Gastroesophageal sphincter (tissue), 3 donors: ENCODE measurements at regions not wholly inside any gene's neighbourhood (a gene's known extent, or its start where the extent isn't known, plus 50 kb on each side); places are given as distances from the start of the nearest gene placed in this dataset.

Experiments used
- CTCF ChIP-seq, 4 experiments: fragments of 200-600 bp in 2 of 4; fragments of 450-650 bp in 2 of 4; sonication (generic) in 1 of 4; IDR thresholded peaks; one replicate each; pipeline ENCODE4 v1.5.1; 2017 to 2019; ENCODE audit warnings: antibody characterized with exemption in 4 of 4, mild to moderate bottlenecking in 2 of 4, moderate library complexity in 2 of 4
- EP300 ChIP-seq: sonication (generic); formaldehyde crosslinking; IDR thresholded peaks from one replicate; pipeline ENCODE4 v1.6.1; 2017; ENCODE audit warnings: antibody characterized with exemption, mild to moderate bottlenecking
- POLR2A ChIP-seq, 2 donors: fragments of 450-650 bp; IDR thresholded peaks; one replicate each; pipeline ENCODE4 v1.6.1; 2017; ENCODE audit warnings: antibody characterized with exemption in 2 of 2, mild to moderate bottlenecking in 2 of 2, moderate library complexity in 1 of 2
- POLR2AphosphoS5 ChIP-seq: sonication (generic); formaldehyde crosslinking; IDR thresholded peaks from one replicate; pipeline ENCODE4 v1.6.1; 2017; ENCODE audit warnings: antibody characterized with exemption

GRCh38 chr11:36994208-36994607 lies 396.2 kb upstream of the RAG2 start:
- TF ChIP-seq CTCF (IDR thresholded peaks at IDR 0.05) = no peak
- TF ChIP-seq POLR2AphosphoS5 = no peak
- no peak for TF ChIP-seq POLR2A (IDR thresholded peaks at IDR 0.05)
- TF ChIP-seq EP300 = no peak
